ENCODE measurements at regions not wholly inside any gene's neighbourhood (a gene's known extent, or its start where the extent isn't known, plus 50 kb on each side); places are given as distances from the start of the nearest gene placed in this dataset.
A peak's percentile ranks its signal among the peaks of the same experiment; 100 is the strongest.

DNA sequence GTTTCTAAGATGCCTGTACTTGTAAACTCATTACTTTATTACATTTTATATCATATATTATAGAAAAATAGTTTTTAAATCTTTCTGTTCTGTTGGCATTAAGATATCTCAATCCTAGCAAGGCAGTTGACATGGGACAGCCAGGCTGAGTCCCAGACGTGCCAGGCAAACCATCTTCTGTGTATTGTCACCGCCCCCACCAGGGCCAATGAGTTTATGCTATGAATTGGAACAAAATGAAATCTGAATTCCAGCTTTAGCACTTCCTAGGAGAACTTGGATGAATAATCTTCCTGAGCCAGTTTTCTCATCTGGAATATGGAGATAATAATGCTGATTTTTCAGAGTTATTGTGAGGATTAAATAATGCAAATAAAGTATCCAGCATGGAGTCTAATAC lies 79.9 kb upstream of the GSX1 start:
- peak in 1 of 7 experiments; percentile 28 for TF ChIP-seq CTCF (IDR thresholded peaks at IDR 0.05)
- TF ChIP-seq EP300 (IDR thresholded peaks at IDR 0.05), result no peak

Data from stomach (tissue), 4 donors.